Liver (tissue), 3 donors: ENCODE measurements at regions not wholly inside any gene's neighbourhood (a gene's known extent, or its start where the extent isn't known, plus 50 kb on each side); places are given as distances from the start of the nearest gene placed in this dataset.

Source experiments
- EGR1 ChIP-seq, 2 donors: IDR thresholded peaks; 2 replicates each; pipeline ENCODE4 v1.6.1; 2016 to 2018; ENCODE audit warnings: antibody characterized with exemption in 2 of 2, low read depth in 2 of 2
- GABPA ChIP-seq, 2 donors: IDR thresholded peaks in 1 of 2; conservative IDR thresholded peaks in 1 of 2; 2 replicates each; pipeline ENCODE4 v1.6.1; 2016; ENCODE audit warnings: antibody characterized with exemption in 2 of 2, mild to moderate bottlenecking in 1 of 2, moderate library complexity in 1 of 2
- HNF4G ChIP-seq: IDR thresholded peaks from 2 replicates; pipeline ENCODE4 v1.6.1; 2016; ENCODE audit warnings: antibody characterized with exemption
- JUND ChIP-seq, 2 donors: IDR thresholded peaks; 2 replicates each; pipeline ENCODE4 v1.6.1; 2016; ENCODE audit warnings: antibody characterized with exemption in 2 of 2
- MAX ChIP-seq: IDR thresholded peaks from 2 replicates; pipeline ENCODE4 v1.6.1; 2016; ENCODE audit warnings: antibody characterized with exemption
- RAD21 ChIP-seq, 2 donors: IDR thresholded peaks; 2 replicates each; pipeline ENCODE4 v1.6.1; 2016; ENCODE audit warnings: antibody characterized with exemption in 2 of 2, mild to moderate bottlenecking in 2 of 2
- REST ChIP-seq: IDR thresholded peaks from 2 replicates; pipeline ENCODE4 v1.6.1; 2016; ENCODE audit warnings: antibody characterized with exemption, mild to moderate bottlenecking
- RXRA ChIP-seq, 2 donors: IDR thresholded peaks; 2 replicates each; pipeline ENCODE4 v1.6.1; 2017 to 2018; ENCODE audit warnings: antibody characterized with exemption in 2 of 2, mild to moderate bottlenecking in 1 of 2
- SP1 ChIP-seq: IDR thresholded peaks from 2 replicates; pipeline ENCODE4 v1.6.1; 2018; ENCODE audit warnings: antibody characterized with exemption, mild to moderate bottlenecking
- TAF1 ChIP-seq: conservative IDR thresholded peaks from 2 replicates; pipeline ENCODE4 v1.6.1; 2016; ENCODE audit warnings: antibody characterized with exemption, mild to moderate bottlenecking
- YY1 ChIP-seq: IDR thresholded peaks from 2 replicates; pipeline ENCODE4 v1.6.1; 2016; ENCODE audit warnings: antibody characterized with exemption, mild to moderate bottlenecking
- ZBTB33 ChIP-seq: IDR thresholded peaks from 2 replicates; pipeline ENCODE4 v1.6.1; 2016; ENCODE audit warnings: antibody characterized with exemption
- TF ChIP-seq, protein P1 (sequence below): fragments of 150-350 bp; IDR thresholded peaks from 2 replicates; pipeline ENCODE4 v1.5.1; 2017; ENCODE audit warnings: improper control_type of control experiment, low read depth, low read length; ENCODE audit not compliant: missing input control
- TF ChIP-seq, protein P2 (sequence below): IDR thresholded peaks from 2 replicates; pipeline ENCODE4 v1.6.1; 2016; ENCODE audit warnings: antibody characterized with exemption
- donor health status: healthy.
- donor health status: healthy.

GRCh38 chr11:104484804-104485554, 321.0 kb upstream of the PDGFD start:
- TF ChIP-seq, protein P1, sequence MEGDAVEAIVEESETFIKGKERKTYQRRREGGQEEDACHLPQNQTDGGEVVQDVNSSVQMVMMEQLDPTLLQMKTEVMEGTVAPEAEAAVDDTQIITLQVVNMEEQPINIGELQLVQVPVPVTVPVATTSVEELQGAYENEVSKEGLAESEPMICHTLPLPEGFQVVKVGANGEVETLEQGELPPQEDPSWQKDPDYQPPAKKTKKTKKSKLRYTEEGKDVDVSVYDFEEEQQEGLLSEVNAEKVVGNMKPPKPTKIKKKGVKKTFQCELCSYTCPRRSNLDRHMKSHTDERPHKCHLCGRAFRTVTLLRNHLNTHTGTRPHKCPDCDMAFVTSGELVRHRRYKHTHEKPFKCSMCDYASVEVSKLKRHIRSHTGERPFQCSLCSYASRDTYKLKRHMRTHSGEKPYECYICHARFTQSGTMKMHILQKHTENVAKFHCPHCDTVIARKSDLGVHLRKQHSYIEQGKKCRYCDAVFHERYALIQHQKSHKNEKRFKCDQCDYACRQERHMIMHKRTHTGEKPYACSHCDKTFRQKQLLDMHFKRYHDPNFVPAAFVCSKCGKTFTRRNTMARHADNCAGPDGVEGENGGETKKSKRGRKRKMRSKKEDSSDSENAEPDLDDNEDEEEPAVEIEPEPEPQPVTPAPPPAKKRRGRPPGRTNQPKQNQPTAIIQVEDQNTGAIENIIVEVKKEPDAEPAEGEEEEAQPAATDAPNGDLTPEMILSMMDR: no peak
- TF ChIP-seq JUND (IDR thresholded peaks at IDR 0.05): no peak
- no peak for TF ChIP-seq ZBTB33
- TF ChIP-seq, protein P2, sequence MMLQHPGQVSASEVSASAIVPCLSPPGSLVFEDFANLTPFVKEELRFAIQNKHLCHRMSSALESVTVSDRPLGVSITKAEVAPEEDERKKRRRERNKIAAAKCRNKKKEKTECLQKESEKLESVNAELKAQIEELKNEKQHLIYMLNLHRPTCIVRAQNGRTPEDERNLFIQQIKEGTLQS: no peak
- no peak for TF ChIP-seq RXRA (IDR thresholded peaks at IDR 0.05)
- TF ChIP-seq MAX: no peak
- no peak for TF ChIP-seq REST
- TF ChIP-seq SP1: no peak
- no peak for TF ChIP-seq HNF4G
- TF ChIP-seq RAD21 (IDR thresholded peaks at IDR 0.05): no peak
- no peak for TF ChIP-seq YY1
- no peak for TF ChIP-seq TAF1
- TF ChIP-seq EGR1 (IDR thresholded peaks at IDR 0.05; ENCODE audit: low read depth in 2 of 2): no peak
- TF ChIP-seq GABPA (IDR thresholded peaks at IDR 0.05 in 1 of 2, conservative IDR thresholded peaks at IDR 0.05 in 1 of 2): no peak
